ENCODE measurements at regions not wholly inside any gene's neighbourhood (a gene's known extent, or its start where the extent isn't known, plus 50 kb on each side); places are given as distances from the start of the nearest gene placed in this dataset.

DNA sequence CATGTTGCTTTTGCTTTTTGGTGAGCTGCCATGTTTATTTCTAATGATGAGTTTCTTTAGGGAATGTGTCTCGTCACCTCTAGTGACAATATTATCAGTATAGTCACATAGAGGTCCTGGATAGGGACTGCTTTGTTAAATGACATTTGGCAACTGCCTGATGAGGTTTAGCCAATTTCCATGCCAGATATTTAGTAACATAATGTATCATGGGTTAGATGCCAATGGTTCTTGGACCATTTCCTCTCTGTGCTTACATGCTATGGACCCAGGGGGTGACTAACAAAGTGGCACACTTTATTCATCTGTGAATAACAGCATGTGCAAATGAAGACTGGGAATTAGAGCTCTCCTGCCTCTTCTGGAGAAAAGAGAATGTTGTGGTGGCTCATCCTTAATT, 56.2 kb upstream of the RAB27B start:
- FAIRE-seq: no peak

DNA sequence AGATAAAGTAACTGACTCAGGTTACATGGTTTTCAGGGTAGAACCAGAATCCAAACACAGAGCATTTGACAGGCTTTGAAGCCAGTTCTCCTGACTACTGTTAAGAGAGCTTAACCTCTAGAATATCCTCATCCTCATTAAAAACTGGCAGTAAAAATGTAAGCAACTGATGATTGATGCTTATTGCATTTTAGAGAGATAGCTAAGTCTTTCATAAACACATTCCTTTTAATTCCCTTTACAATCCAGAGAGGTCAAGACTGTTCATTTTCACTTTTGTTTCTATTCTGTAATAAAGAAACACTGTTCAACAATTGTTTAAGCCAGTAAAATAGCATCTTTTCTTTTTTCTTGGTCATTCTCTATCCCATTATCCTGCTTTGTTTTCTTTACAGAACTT, 53.9 kb upstream of the RAB27B start:
- no peak for FAIRE-seq

DNA sequence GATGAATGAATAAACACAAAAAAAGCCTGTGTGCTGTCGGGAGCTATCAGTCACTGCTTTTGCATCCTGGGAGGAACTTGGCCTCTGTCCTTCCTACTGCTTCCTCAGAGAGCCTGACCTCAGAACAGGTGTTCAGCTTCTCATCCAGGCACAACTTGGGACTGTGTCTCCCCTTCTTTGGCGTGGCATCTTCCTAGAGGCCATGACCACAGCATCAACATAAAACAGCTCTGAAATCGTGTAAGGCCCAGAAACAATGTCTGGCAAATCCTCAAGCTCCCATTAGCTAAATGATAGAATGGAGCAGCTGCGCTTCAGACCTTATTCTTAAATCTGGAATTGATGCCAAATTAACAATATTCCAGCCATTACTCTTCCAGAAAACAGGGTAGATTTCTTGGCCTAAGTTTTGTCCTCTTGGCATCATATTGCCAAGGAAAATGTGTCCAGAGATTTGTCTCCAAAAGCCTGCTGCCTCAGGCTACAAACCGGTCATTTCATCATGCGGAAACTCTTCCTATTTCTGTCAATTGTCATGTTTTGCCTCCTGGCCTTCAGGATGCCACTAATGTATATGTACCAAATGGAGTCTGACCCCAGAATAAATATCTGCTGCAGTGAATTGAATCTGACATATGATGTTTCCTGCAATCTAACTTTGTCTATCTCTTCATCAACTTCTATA, 53.2 kb upstream of the RAB27B start:
- FAIRE-seq: no peak

DNA sequence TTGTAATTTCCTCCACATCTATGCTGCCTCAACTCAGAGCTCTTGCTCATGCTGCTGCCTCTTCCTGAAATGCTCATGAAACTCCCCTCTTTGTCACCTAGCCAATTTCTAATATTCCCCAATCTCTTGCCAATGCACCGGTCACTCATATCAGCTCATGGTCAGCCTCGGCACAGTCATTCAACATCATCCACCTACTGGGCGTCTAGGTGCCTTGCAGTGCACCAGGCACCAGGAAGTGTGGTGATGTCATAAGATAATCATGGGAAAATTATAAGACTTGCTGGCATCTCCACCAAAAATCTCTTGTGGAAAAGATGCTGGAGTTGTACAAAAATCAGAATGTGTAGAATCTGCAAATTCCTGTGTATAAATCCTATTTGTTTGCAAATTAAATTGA, 52.6 kb upstream of the RAB27B start:
- FAIRE-seq: no peak

DNA sequence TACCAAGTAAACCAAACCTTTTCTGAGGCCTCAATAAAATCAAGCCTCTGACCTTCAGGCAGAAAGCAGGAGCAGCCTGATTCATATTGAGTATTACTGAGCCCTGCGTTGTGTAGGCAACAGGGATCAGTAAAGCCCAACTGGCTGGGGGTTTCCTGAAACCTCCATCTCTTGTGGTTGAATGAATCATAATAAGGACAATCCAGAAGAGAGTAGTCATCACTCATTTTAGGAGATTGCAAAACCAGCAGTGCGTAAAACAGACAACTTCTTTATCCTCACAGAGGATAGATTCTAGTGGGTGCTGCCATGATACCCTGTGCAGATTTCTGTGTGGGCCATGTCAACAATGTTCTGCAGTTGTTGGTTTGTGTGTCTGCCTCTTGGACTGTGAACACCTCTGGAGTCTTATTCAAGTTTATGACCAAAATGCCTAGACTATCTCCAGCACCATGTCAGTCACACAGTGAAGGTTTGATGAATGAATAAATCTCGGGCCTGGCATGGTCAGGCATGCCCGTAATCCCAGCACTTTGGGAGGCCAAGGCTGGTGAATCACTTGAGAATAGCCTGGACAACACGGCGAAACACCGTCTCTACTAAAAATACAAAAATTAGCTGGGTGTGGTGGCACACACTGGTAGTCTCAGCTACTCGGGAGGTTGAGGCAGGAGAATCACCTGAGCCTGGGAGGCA, 51.8 kb upstream of the RAB27B start:
- FAIRE-seq: no peak

DNA sequence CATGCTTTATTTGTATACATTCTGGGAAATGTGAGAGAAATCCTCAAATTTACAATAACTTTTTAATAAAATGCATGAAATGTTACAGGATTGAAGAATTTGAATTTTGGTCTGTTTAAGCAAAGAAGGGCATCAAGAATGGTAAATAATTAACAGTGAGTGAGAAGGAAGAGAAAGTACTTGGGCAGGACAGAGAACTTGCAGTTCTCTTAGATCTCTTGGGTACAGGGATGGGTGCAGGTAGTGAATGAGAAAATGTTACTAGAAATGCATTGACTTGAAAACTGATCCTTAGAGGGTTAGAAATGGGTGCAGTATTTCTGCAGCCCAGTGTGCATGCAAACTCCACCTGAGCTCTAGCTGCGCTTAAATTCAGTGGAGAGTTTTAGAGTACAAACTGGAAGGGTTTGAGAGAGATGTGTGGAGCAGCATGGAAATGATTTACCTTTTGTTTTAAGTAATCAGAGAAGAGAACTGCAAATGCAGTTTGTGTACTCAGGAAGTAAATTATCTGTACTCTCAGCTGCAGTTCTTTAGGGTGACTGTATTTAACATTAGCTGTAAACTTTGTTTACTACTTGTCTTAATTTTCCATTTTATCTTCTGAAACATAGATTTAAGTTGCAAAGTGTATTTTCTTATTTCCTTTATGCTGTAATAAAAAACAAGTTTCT, 51.0 kb upstream of the RAB27B start:
- FAIRE-seq: no peak

DNA sequence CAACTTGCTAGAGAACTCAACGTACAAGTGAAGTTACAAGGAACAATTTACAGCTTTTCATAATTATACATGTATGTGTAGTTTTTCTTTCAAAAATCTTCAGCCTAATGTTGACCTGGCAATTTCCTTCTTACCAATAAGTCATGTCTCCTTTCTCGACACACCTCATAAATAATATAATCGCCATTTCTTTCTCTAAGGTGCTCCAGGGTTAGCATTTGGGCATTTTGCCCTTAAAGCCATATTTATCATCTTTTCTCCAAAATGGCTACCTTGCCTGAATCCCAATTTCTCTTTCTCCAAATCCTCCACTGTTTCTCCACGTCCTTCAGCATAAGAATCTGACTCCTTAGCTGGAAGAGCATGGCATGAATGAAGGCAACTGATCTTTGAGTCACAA, 50.3 kb upstream of the RAB27B start:
- no peak for FAIRE-seq
